ENCODE measurements at regions not wholly inside any gene's neighbourhood (a gene's known extent, or its start where the extent isn't known, plus 50 kb on each side); places are given as distances from the start of the nearest gene placed in this dataset.

GRCh38 chr12:81949416-81949815 lies 190.3 kb upstream of the PPFIA2 start:
- TF ChIP-seq, protein P1, sequence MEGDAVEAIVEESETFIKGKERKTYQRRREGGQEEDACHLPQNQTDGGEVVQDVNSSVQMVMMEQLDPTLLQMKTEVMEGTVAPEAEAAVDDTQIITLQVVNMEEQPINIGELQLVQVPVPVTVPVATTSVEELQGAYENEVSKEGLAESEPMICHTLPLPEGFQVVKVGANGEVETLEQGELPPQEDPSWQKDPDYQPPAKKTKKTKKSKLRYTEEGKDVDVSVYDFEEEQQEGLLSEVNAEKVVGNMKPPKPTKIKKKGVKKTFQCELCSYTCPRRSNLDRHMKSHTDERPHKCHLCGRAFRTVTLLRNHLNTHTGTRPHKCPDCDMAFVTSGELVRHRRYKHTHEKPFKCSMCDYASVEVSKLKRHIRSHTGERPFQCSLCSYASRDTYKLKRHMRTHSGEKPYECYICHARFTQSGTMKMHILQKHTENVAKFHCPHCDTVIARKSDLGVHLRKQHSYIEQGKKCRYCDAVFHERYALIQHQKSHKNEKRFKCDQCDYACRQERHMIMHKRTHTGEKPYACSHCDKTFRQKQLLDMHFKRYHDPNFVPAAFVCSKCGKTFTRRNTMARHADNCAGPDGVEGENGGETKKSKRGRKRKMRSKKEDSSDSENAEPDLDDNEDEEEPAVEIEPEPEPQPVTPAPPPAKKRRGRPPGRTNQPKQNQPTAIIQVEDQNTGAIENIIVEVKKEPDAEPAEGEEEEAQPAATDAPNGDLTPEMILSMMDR (IDR thresholded peaks at IDR 0.05), result no peak
- TF ChIP-seq POLR2A (IDR thresholded peaks at IDR 0.05) (no peak), POLR2AphosphoS5 (IDR thresholded peaks at IDR 0.05) (no peak), EP300 (IDR thresholded peaks at IDR 0.05) (no peak)

All from upper lobe of left lung (tissue), 4 donors.